GM23338 (cell line): ENCODE measurements at regions not wholly inside any gene's neighbourhood (a gene's known extent, or its start where the extent isn't known, plus 50 kb on each side); places are given as distances from the start of the nearest gene placed in this dataset.

Experiments used
- CREB1 ChIP-seq: fragments of 250-450 bp; sonication (Bioruptor Pico); IDR thresholded peaks from 2 replicates; pipeline ENCODE4 v1.5.0; 2020; ENCODE audit warnings: low read depth, mild to moderate bottlenecking, moderate library complexity
- JUNB ChIP-seq: IDR thresholded peaks from one replicate; pipeline ENCODE4 v1.6.1; 2016; ENCODE audit warnings: antibody characterized with exemption; ENCODE audit not compliant: unreplicated experiment
- POLR2AphosphoS5 ChIP-seq: IDR thresholded peaks from 2 replicates; pipeline ENCODE4 v1.6.1; 2016; ENCODE audit warnings: antibody characterized with exemption, low read depth
- ZNF462 ChIP-seq: fragments of 250-450 bp; sonication (Bioruptor Pico); IDR thresholded peaks from 2 replicates; pipeline ENCODE4 v1.5.0; 2020; ENCODE audit warnings: mild to moderate bottlenecking, moderate library complexity
- TF ChIP-seq, protein P1 (sequence below), 2 experiments: fragments of 200-600 bp in 1 of 2; sonication (generic) in 1 of 2; conservative IDR thresholded peaks; 2 replicates each; pipeline versions ENCODE4 v1.5.1 to v1.6.1; 2016 to 2017; ENCODE audit warnings: antibody characterized with exemption in 2 of 2, low read depth in 2 of 2, mild to moderate bottlenecking in 2 of 2, moderate library complexity in 1 of 2
- TF ChIP-seq, protein P2 (sequence below): IDR thresholded peaks from one replicate; pipeline ENCODE4 v1.6.1; 2018; ENCODE audit warnings: antibody characterized with exemption; ENCODE audit not compliant: unreplicated experiment

DNA sequence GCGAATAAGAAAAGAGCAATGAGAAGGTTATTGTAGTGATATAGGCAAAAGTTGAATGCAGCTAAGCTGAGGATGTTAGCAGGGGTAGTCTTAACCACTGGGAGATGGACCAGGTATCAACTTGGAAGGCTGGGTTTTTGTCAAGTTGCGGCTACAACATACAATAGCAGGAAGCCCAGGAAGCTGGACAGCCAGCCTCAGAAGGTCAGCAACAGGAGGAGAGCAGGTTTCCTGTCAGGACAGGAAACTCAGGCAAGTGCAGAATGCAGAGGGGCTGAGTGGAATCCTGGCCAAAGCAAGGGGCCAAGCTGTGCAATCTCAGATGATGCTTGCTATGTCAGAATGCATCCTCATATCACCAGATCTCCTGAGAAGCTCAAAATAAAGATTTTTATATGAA is 530.0 kb upstream of the ID2 start:
- TF ChIP-seq, protein P1, sequence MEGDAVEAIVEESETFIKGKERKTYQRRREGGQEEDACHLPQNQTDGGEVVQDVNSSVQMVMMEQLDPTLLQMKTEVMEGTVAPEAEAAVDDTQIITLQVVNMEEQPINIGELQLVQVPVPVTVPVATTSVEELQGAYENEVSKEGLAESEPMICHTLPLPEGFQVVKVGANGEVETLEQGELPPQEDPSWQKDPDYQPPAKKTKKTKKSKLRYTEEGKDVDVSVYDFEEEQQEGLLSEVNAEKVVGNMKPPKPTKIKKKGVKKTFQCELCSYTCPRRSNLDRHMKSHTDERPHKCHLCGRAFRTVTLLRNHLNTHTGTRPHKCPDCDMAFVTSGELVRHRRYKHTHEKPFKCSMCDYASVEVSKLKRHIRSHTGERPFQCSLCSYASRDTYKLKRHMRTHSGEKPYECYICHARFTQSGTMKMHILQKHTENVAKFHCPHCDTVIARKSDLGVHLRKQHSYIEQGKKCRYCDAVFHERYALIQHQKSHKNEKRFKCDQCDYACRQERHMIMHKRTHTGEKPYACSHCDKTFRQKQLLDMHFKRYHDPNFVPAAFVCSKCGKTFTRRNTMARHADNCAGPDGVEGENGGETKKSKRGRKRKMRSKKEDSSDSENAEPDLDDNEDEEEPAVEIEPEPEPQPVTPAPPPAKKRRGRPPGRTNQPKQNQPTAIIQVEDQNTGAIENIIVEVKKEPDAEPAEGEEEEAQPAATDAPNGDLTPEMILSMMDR (conservative IDR thresholded peaks at IDR 0.05; ENCODE audit: low read depth in 2 of 2): no peak
- TF ChIP-seq JUNB (no peak), POLR2AphosphoS5 (no peak), CREB1 (CRISPR knock-in tag) (no peak), ZNF462 (CRISPR knock-in tag) (no peak)
- TF ChIP-seq, protein P2, sequence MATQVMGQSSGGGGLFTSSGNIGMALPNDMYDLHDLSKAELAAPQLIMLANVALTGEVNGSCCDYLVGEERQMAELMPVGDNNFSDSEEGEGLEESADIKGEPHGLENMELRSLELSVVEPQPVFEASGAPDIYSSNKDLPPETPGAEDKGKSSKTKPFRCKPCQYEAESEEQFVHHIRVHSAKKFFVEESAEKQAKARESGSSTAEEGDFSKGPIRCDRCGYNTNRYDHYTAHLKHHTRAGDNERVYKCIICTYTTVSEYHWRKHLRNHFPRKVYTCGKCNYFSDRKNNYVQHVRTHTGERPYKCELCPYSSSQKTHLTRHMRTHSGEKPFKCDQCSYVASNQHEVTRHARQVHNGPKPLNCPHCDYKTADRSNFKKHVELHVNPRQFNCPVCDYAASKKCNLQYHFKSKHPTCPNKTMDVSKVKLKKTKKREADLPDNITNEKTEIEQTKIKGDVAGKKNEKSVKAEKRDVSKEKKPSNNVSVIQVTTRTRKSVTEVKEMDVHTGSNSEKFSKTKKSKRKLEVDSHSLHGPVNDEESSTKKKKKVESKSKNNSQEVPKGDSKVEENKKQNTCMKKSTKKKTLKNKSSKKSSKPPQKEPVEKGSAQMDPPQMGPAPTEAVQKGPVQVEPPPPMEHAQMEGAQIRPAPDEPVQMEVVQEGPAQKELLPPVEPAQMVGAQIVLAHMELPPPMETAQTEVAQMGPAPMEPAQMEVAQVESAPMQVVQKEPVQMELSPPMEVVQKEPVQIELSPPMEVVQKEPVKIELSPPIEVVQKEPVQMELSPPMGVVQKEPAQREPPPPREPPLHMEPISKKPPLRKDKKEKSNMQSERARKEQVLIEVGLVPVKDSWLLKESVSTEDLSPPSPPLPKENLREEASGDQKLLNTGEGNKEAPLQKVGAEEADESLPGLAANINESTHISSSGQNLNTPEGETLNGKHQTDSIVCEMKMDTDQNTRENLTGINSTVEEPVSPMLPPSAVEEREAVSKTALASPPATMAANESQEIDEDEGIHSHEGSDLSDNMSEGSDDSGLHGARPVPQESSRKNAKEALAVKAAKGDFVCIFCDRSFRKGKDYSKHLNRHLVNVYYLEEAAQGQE: no peak
